ENCODE measurements at regions not wholly inside any gene's neighbourhood (a gene's known extent, or its start where the extent isn't known, plus 50 kb on each side); places are given as distances from the start of the nearest gene placed in this dataset.

- Mint-ChIP-seq H3K9me3 (peaks cover 5% of the 10 kb centered on the region), H3K27me3 (no peaks in the 10 kb centered on the region), H3K36me3 (ENCODE audit: low read depth) (peaks cover 4% of the 10 kb centered on the region), H3K27ac (no peak overlapping the region), H3K4me1 (ENCODE audit: low read depth) (peaks cover 10% of the 10 kb centered on the region), H3K4me3 (no peak overlapping the region)
- no peak for TF ChIP-seq CTCF (IDR thresholded peaks at IDR 0.05)
- Histone ChIP-seq H3K4me3 (ENCODE audit: low read length) (no peak overlapping the region), H3K9me3 (ENCODE audit: control insufficient read depth in 1 of 2, insufficient read depth in 1 of 2, low read length in 2 of 2) (peaks cover 0 to 15% of the 10 kb centered on the region in 2 experiments), H3K36me3 (ENCODE audit: insufficient read depth, low read length) (no peaks in the 10 kb centered on the region), H3K27ac (ENCODE audit: low read depth in 1 of 2, low read length in 2 of 2) (no peak overlapping the region), H3K4me1 (ENCODE audit: insufficient read depth, low read length) (peaks cover 5% of the 10 kb centered on the region), H3K27me3 (ENCODE audit: control insufficient read depth in 1 of 2, insufficient read depth in 2 of 2, low read length in 2 of 2) (no peaks in the 10 kb centered on the region)
- DNase-seq (no peak), ATAC-seq (ENCODE audit: poor library complexity) (no peak)
- ChIA-PET POLR2A (no interaction called here), CTCF (no interaction called here)
- intact Hi-C loops (cut with DNase I, micrococcal nuclease), result loop anchor here in 1 of 2 experiments (10.0 kb wide), 1 partner anchor 799 kb away; the partner anchor contains the start of gene CLEC7A
Measured at GRCh38 chr12:9335867-9336266, 127.7 kb upstream of the PZP start.

GRCh38 chr12:9334964-9335363 is 126.8 kb upstream of the PZP start:
- H3K36me3 Mint-ChIP-seq (ENCODE audit: low read depth), result peaks cover 4% of the 10 kb centered on the region
- H3K27me3 ChIP-seq (ENCODE audit: control insufficient read depth in 1 of 2, insufficient read depth in 2 of 2, low read length in 2 of 2), result no peaks in the 10 kb centered on the region
- no peak overlapping the region for H3K4me3 ChIP-seq (ENCODE audit: low read length)
- ChIA-PET POLR2A (no interaction called here), CTCF (no interaction called here)
- no peak overlapping the region for H3K27ac Mint-ChIP-seq
- TF ChIP-seq CTCF (IDR thresholded peaks at IDR 0.05), result no peak
- no peaks in the 10 kb centered on the region for H3K27me3 Mint-ChIP-seq
- peaks cover 0 to 15% of the 10 kb centered on the region in 2 experiments for H3K9me3 ChIP-seq (ENCODE audit: control insufficient read depth in 1 of 2, insufficient read depth in 1 of 2, low read length in 2 of 2)
- peaks cover 5% of the 10 kb centered on the region for H3K9me3 Mint-ChIP-seq
- intact Hi-C loops (cut with DNase I, micrococcal nuclease), result loop anchor here (5.0 to 10.0 kb wide), 5 partner anchors 302 to 807 kb away; partner anchors contain the start of gene CLEC7A (in 1 of the 2)
- H3K4me3 Mint-ChIP-seq, result no peak overlapping the region
- peaks cover 5% of the 10 kb centered on the region for H3K4me1 Mint-ChIP-seq (ENCODE audit: low read depth)
- H3K36me3 ChIP-seq (ENCODE audit: insufficient read depth, low read length), result no peaks in the 10 kb centered on the region
- DNase-seq, result no peak
- no peak for ATAC-seq (ENCODE audit: poor library complexity)
- H3K4me1 ChIP-seq (ENCODE audit: insufficient read depth, low read length), result peaks cover 5% of the 10 kb centered on the region
- H3K27ac ChIP-seq (ENCODE audit: low read depth in 1 of 2, low read length in 2 of 2), result no peak overlapping the region

GRCh38 chr12:9334041-9334692 is 126.0 kb upstream of the PZP start:
- peaks cover 5% of the 10 kb centered on the region for H3K4me1 Mint-ChIP-seq (ENCODE audit: low read depth)
- Histone ChIP-seq H3K4me1 (ENCODE audit: insufficient read depth, low read length) (peaks cover 5% of the 10 kb centered on the region), H3K27ac (ENCODE audit: low read depth in 1 of 2, low read length in 2 of 2) (no peak overlapping the region), H3K4me3 (ENCODE audit: low read length) (no peak overlapping the region), H3K36me3 (ENCODE audit: insufficient read depth, low read length) (no peaks in the 10 kb centered on the region), H3K27me3 (ENCODE audit: control insufficient read depth in 1 of 2, insufficient read depth in 2 of 2, low read length in 2 of 2) (no peaks in the 10 kb centered on the region), H3K9me3 (ENCODE audit: control insufficient read depth in 1 of 2, insufficient read depth in 1 of 2, low read length in 2 of 2) (peaks cover 0 to 15% of the 10 kb centered on the region in 2 experiments)
- H3K27ac Mint-ChIP-seq, result no peak overlapping the region
- no peak for DNase-seq
- ATAC-seq (ENCODE audit: poor library complexity), result no peak
- peaks cover 5% of the 10 kb centered on the region for H3K9me3 Mint-ChIP-seq
- peaks cover 4% of the 10 kb centered on the region for H3K36me3 Mint-ChIP-seq (ENCODE audit: low read depth)
- no peak for TF ChIP-seq CTCF (IDR thresholded peaks at IDR 0.05)
- intact Hi-C loops (cut with DNase I, micrococcal nuclease), result loop anchor here (5.0 to 10.0 kb wide), 5 partner anchors 303 to 808 kb away; partner anchors contain the start of gene CLEC7A (in 1 of the 2)
- H3K4me3 Mint-ChIP-seq, result no peak overlapping the region
- ChIA-PET CTCF (interaction anchor here (1.1 kb wide), 1 partner anchor 414 kb away, joined by 3 read pairs; no protein-coding TSS in a partner anchor), POLR2A (no interaction called here)
- no peaks in the 10 kb centered on the region for H3K27me3 Mint-ChIP-seq

Measured in CD4-positive, alpha-beta T cell (primary cell).